ENCODE measurements at regions not wholly inside any gene's neighbourhood (a gene's known extent, or its start where the extent isn't known, plus 50 kb on each side); places are given as distances from the start of the nearest gene placed in this dataset.

- TF ChIP-seq CTCF (IDR thresholded peaks at IDR 0.05 in 4 of 5, conservative IDR thresholded peaks at IDR 0.05 in 1 of 5) (no peak), POLR2A (IDR thresholded peaks at IDR 0.05) (no peak)
Measured at GRCh38 chr6:50271266-50271665, 221.5 kb upstream of the DEFB112 start.
